WTC11 (cell line): ENCODE measurements at regions not wholly inside any gene's neighbourhood (a gene's known extent, or its start where the extent isn't known, plus 50 kb on each side); places are given as distances from the start of the nearest gene placed in this dataset.

Experiments used
- ATAC-seq: fragments of 200-7000 bp; cut with Tn5 transposase; 2 replicates; pipeline ENCODE4 v1.10.0; 2021; ENCODE audit warnings: mild to moderate bottlenecking, moderate library complexity
- CTCF ChIA-PET: fragments of 300-600 bp; sonication (Branson Sonifier 250); formaldehyde crosslinking; loops from one replicate; lab custom pipeline; 2021; ENCODE audit warnings: antibody characterized with exemption; lab: Charles Lee
- POLR2A ChIA-PET: fragments of 350-600 bp; sonication (Branson Sonifier 250); formaldehyde crosslinking; loops from one replicate; lab custom pipeline; 2021; ENCODE audit warnings: antibody characterized with exemption; lab: Charles Lee
- DNase-seq: peaks from one replicate; pipeline ENCODE4 v3.0.0; 2021; ENCODE audit warnings: low spot score
- H3K27ac Mint-ChIP-seq: 2 replicates; pipeline ENCODE4 v1.8.0; 2021; ENCODE audit warnings: mixed read lengths
- H3K27me3 Mint-ChIP-seq: 2 replicates; pipeline ENCODE4 v1.8.0; 2021; ENCODE audit warnings: low read depth, mild to moderate bottlenecking, moderate library complexity, mixed read lengths
- H3K36me3 Mint-ChIP-seq: 2 replicates; pipeline ENCODE4 v1.8.0; 2021; ENCODE audit warnings: mixed read lengths
- H3K4me1 Mint-ChIP-seq: 2 replicates; pipeline ENCODE4 v1.8.0; 2022; ENCODE audit warnings: mixed read lengths
- H3K4me3 Mint-ChIP-seq: 2 replicates; pipeline ENCODE4 v1.8.0; 2021; ENCODE audit warnings: mild to moderate bottlenecking, moderate library complexity, mixed read lengths
- H3K9me3 Mint-ChIP-seq: 2 replicates; pipeline ENCODE4 v1.8.0; 2021; ENCODE audit warnings: mixed read lengths
- CBFB ChIP-seq: sonication (generic); formaldehyde crosslinking; IDR thresholded peaks from 2 replicates; pipeline ENCODE4 v1.8.1; 2022; ENCODE audit warnings: mild to moderate bottlenecking, low read depth, missing genetic modification reagents
- E2F1 ChIP-seq: sonication (generic); formaldehyde crosslinking; IDR thresholded peaks from 2 replicates; pipeline ENCODE4 v1.8.0; 2022; ENCODE audit warnings: mild to moderate bottlenecking, missing genetic modification reagents
- ELF4 ChIP-seq: sonication (generic); formaldehyde crosslinking; IDR thresholded peaks from 2 replicates; pipeline ENCODE4 v1.8.1; 2022; ENCODE audit warnings: low read depth, mild to moderate bottlenecking, moderate library complexity, missing genetic modification reagents
- ETV6 ChIP-seq: sonication (generic); formaldehyde crosslinking; IDR thresholded peaks from 2 replicates; pipeline ENCODE4 v1.8.1; 2022; ENCODE audit warnings: mild to moderate bottlenecking, missing genetic modification reagents
- FOXJ3 ChIP-seq: sonication (generic); formaldehyde crosslinking; IDR thresholded peaks from 2 replicates; pipeline ENCODE4 v1.9.0; 2021; ENCODE audit warnings: missing genetic modification reagents, mild to moderate bottlenecking, borderline replicate concordance
- IRF1 ChIP-seq: sonication (generic); formaldehyde crosslinking; IDR thresholded peaks from 2 replicates; pipeline ENCODE4 v1.8.0; 2023; ENCODE audit warnings: missing genetic modification reagents
- KAT7 ChIP-seq: sonication (generic); formaldehyde crosslinking; IDR thresholded peaks from 2 replicates; pipeline ENCODE4 v1.8.1; 2023; ENCODE audit warnings: missing genetic modification reagents, mild to moderate bottlenecking, borderline replicate concordance
- MAX ChIP-seq: sonication (generic); formaldehyde crosslinking; IDR thresholded peaks from 2 replicates; pipeline ENCODE4 v1.8.0; 2022; ENCODE audit warnings: mild to moderate bottlenecking, missing genetic modification reagents
- MLX ChIP-seq: sonication (generic); formaldehyde crosslinking; IDR thresholded peaks from 2 replicates; pipeline ENCODE4 v1.8.1; 2023; ENCODE audit warnings: mild to moderate bottlenecking, missing genetic modification reagents, moderate library complexity
- PRDM15 ChIP-seq: sonication (generic); formaldehyde crosslinking; IDR thresholded peaks from 2 replicates; pipeline ENCODE4 v1.8.0; 2022; ENCODE audit warnings: missing genetic modification reagents
- SMAD4 ChIP-seq: sonication (generic); formaldehyde crosslinking; IDR thresholded peaks from 2 replicates; pipeline ENCODE4 v1.8.0; 2022; ENCODE audit warnings: mild to moderate bottlenecking, missing genetic modification reagents
- SOX15 ChIP-seq: fragments of 250-450 bp; sonication (Bioruptor Pico); IDR thresholded peaks from 2 replicates; pipeline ENCODE4 v1.9.0; 2021; ENCODE audit warnings: mild to moderate bottlenecking
- TCF7 ChIP-seq: sonication (generic); formaldehyde crosslinking; IDR thresholded peaks from 2 replicates; pipeline ENCODE4 v1.8.0; 2022; ENCODE audit warnings: mild to moderate bottlenecking, low read depth, missing genetic modification reagents, moderate library complexity
- TEAD1 ChIP-seq: sonication (generic); formaldehyde crosslinking; IDR thresholded peaks from 2 replicates; pipeline ENCODE4 v1.8.0; 2022; ENCODE audit warnings: mild to moderate bottlenecking, missing genetic modification reagents
- ZBTB21 ChIP-seq: sonication (generic); formaldehyde crosslinking; IDR thresholded peaks from 2 replicates; pipeline ENCODE4 v1.8.1; 2023; ENCODE audit warnings: mild to moderate bottlenecking, missing genetic modification reagents, borderline replicate concordance
- ZNF232 ChIP-seq: sonication (generic); formaldehyde crosslinking; IDR thresholded peaks from 2 replicates; pipeline ENCODE4 v1.8.0; 2022; ENCODE audit warnings: mild to moderate bottlenecking, missing genetic modification reagents
- ZNF416 ChIP-seq: fragments of 250-450 bp; sonication (Bioruptor Pico); IDR thresholded peaks from 2 replicates; pipeline ENCODE4 v1.9.0; 2021; ENCODE audit warnings: mild to moderate bottlenecking, inconsistent platforms
- ZNF423 ChIP-seq: fragments of 250-450 bp; sonication (Bioruptor Pico); IDR thresholded peaks from 2 replicates; pipeline ENCODE4 v2.1.2; 2022; ENCODE audit warnings: mild to moderate bottlenecking, moderate library complexity
- ZNF425 ChIP-seq: fragments of 250-450 bp; sonication (Bioruptor Pico); conservative IDR thresholded peaks from 2 replicates; pipeline ENCODE4 v1.9.0; 2021; ENCODE audit warnings: mild to moderate bottlenecking
- ZSCAN18 ChIP-seq: fragments of 250-450 bp; sonication (Bioruptor Pico); IDR thresholded peaks from 2 replicates; pipeline ENCODE4 v2.1.2; 2022; ENCODE audit warnings: mild to moderate bottlenecking, moderate library complexity

GRCh38 chr1:209208648-209209047 lies 374.9 kb upstream of the CAMK1G start:
- ChIA-PET CTCF (interaction anchor here (0.8 to 5.4 kb wide), 40 partner anchors 10 to 1215 kb away, joined by 3 to 45 read pairs (median 6); partner anchors contain the start of gene CAMK1G), POLR2A (interaction anchor here (1.3 kb wide), 1 partner anchor 136 kb away, joined by 6 read pairs; no protein-coding TSS in a partner anchor)
- TF ChIP-seq SMAD4 (CRISPR knock-in tag), result no peak
- no peak for TF ChIP-seq ZNF232 (CRISPR knock-in tag)
- TF ChIP-seq ZBTB21 (CRISPR knock-in tag), result no peak
- TF ChIP-seq E2F1 (CRISPR knock-in tag), result no peak
- TF ChIP-seq TEAD1 (CRISPR knock-in tag), result no peak
- no peak for TF ChIP-seq ETV6
- ATAC-seq (no peak), DNase-seq (no peak)
- H3K27ac Mint-ChIP-seq, result no peak overlapping the region
- peak overlapping the region; percentile 65 for H3K4me3 Mint-ChIP-seq
- H3K27me3 Mint-ChIP-seq, result peaks cover 9% of the 10 kb centered on the region
- H3K9me3 Mint-ChIP-seq, result no peaks in the 10 kb centered on the region
- H3K4me1 Mint-ChIP-seq, result peaks cover 17% of the 10 kb centered on the region
- no peaks in the 10 kb centered on the region for H3K36me3 Mint-ChIP-seq

- H3K36me3 Mint-ChIP-seq, result no peaks in the 10 kb centered on the region
- ATAC-seq, result no peak
- no peak overlapping the region for H3K4me3 Mint-ChIP-seq
- ChIA-PET CTCF (no interaction called here), POLR2A (no interaction called here)
- peaks cover 3% of the 10 kb centered on the region; the same call in 1 of the 2 replicates for H3K27me3 Mint-ChIP-seq
- H3K4me1 Mint-ChIP-seq, result peaks cover 3% of the 10 kb centered on the region
- no peak overlapping the region for H3K27ac Mint-ChIP-seq
- TF ChIP-seq TCF7, result no peak
- DNase-seq, result no peak
- no peaks in the 10 kb centered on the region for H3K9me3 Mint-ChIP-seq
Measured at GRCh38 chr1:209213989-209214388, 369.5 kb upstream of the CAMK1G start.

GRCh38 chr1:209215826-209216225 lies 367.7 kb upstream of the CAMK1G start:
- H3K27me3 Mint-ChIP-seq, result no peaks in the 10 kb centered on the region
- no peaks in the 10 kb centered on the region for H3K4me1 Mint-ChIP-seq
- no peaks in the 10 kb centered on the region for H3K9me3 Mint-ChIP-seq
- H3K4me3 Mint-ChIP-seq, result no peak overlapping the region
- CTCF ChIA-PET, result interaction anchor here (0.9 kb wide), 1 partner anchor 8 kb away, joined by 3 read pairs; no protein-coding TSS in a partner anchor
- no peak overlapping the region for H3K27ac Mint-ChIP-seq
- TF ChIP-seq MAX (CRISPR knock-in tag), result no peak
- no peak for TF ChIP-seq KAT7
- no peak for TF ChIP-seq PRDM15 (CRISPR knock-in tag)
- TF ChIP-seq ZBTB21 (CRISPR knock-in tag), result no peak
- TF ChIP-seq, all 79 proteins: peak for 0
- ATAC-seq, result no peak
- POLR2A ChIA-PET, result no interaction called here
- DNase-seq, result no peak
- no peaks in the 10 kb centered on the region for H3K36me3 Mint-ChIP-seq

GRCh38 chr1:209218113-209218512 lies 365.4 kb upstream of the CAMK1G start:
- Mint-ChIP-seq H3K27ac (no peak overlapping the region), H3K9me3 (no peaks in the 10 kb centered on the region), H3K4me3 (no peak overlapping the region), H3K27me3 (no peaks in the 10 kb centered on the region), H3K4me1 (no peaks in the 10 kb centered on the region), H3K36me3 (no peaks in the 10 kb centered on the region)
- POLR2A ChIA-PET, result no interaction called here
- ATAC-seq (no peak), DNase-seq (no peak)
- CTCF ChIA-PET, result interaction anchor here (1.5 kb wide), 1 partner anchor 271 kb away, joined by 3 read pairs; no protein-coding TSS in a partner anchor
- TF ChIP-seq CBFB (CRISPR knock-in tag) (no peak), FOXJ3 (CRISPR knock-in tag) (no peak), ZSCAN18 (no peak), ZNF416 (CRISPR knock-in tag) (no peak), ZNF423 (CRISPR knock-in tag) (no peak), ELF4 (CRISPR knock-in tag) (no peak), MLX (CRISPR knock-in tag) (no peak), SOX15 (CRISPR knock-in tag) (no peak), ZNF425 (no peak), IRF1 (CRISPR knock-in tag) (no peak), TCF7 (no peak)
